GM19324 (cell line): ENCODE measurements at regions not wholly inside any gene's neighbourhood (a gene's known extent, or its start where the extent isn't known, plus 50 kb on each side); places are given as distances from the start of the nearest gene placed in this dataset.

Experiments used
- ATAC-seq: cut with Tn5 transposase; IDR thresholded peaks from one replicate; pipeline ENCODE4 v1.9.1; 2021; ENCODE audit warnings: mild to moderate bottlenecking, moderate library complexity; ENCODE audit not compliant: unreplicated experiment, low FRiP score

DNA sequence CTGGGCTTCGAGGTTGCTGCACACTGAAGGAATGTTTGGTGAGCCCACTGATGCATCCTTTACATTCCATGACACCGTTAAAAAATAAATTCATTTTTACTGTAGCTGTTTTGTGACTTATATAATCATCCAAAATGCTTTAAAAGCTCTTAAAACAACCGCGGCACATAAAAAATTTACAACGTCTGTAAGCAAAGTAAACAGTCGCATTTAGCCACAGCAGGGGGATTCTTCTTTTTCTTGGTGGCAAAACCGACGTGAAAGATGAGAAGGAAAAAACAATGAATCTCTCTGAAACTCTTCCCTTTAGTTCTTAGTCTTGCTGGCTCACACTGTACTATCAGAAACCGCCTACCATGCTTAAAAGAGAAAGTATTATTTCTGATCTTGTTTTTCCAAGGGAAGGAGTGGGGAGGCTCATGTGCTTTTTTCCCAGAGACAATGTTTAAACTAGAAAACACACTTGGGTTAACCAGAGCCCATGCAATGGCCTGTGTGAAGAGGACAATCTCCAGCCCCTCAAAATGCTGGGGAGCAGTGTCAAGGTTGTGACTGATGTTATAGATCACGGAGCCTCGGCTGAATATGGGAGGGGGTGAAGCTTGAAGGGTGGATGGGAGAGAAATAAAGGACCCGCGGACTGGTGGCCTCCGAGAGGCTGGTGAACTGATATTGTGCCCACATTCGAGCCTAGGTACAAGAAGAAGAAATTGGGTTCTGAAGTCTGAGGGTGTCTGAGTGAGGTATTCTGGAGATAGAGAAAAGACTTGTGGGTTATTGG is 91.1 kb downstream of the IRF8 start:
- no peak for ATAC-seq

DNA sequence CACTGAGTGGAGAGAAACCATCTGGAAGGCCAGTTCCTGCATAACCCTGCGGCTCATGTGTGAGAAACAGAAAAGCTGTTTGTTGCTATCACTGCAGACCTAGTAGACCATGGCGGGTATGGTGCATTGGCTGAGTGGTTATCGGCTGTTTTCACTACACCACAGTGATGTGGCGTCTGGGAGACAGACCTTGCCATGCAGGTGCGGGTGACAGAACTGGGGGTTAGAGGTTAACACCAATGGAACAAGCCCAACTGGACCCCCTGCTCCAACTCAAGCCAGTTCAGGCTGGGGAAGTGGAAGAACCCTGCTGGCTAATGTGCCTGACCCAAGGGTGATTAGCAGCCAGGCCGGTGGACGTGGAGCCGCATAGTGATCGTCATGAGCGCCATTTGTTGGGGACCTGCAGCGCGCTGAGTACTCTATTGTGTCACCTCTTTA is 91.9 kb downstream of the IRF8 start:
- no peak for ATAC-seq

DNA sequence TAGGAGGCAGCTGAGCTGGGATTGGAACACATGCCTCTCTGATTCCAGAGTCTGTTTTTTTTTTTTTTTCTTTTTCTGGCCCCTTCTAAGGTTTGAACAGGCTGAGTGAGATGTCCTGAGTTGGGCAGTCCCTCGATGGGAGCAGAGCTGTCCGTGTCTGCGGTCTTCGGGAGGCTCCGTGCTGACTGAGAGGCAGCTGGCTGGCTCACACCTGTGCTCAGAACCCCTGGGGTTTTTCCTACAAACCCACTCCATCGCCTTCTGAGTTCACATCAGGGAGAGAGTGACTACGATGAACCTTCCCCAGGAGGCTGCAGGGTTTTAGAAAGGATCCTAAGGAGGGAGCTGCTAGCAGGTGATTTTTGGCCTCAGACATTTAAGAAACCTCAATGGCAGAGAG is 92.5 kb downstream of the IRF8 start:
- ATAC-seq = no peak

DNA sequence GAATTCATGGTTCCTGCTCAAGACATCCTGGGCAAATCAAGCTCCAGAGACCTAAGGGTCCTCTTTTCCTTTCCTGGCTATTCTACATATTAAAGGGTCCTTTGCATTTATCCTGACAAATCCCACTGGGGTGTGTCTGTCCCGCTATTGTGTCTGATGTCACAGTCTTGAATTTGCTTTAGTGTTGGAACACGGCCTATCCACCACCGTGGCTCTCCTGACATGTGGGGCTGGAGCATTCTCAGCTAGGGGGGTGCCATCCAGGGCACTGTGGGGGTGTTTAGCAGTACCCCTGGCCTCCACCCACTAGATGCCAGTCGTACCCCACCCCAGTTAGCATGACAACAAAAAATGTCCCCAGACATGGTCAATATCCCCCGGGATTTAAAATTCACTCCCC is 92.9 kb downstream of the IRF8 start:
- no peak for ATAC-seq

DNA sequence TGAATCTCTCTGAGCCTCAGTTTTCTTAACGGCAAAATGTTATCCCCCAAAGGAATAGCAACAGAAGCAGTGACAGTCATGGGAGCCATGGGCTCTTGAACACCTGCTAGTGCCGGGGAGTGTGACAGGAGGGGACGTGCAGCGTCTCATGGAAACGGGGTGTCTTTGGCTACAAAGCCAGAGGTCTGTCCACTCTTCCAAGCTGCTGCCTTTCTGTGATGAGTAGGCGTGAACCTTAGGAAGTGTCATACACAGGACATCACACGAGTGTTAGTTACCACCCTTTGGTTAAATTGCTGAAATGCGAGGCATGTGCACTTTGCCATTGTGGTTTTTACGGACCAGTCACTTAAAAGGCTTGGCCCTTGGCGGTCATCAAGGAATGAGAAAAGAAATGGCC is 93.4 kb downstream of the IRF8 start:
- ATAC-seq = no peak

DNA sequence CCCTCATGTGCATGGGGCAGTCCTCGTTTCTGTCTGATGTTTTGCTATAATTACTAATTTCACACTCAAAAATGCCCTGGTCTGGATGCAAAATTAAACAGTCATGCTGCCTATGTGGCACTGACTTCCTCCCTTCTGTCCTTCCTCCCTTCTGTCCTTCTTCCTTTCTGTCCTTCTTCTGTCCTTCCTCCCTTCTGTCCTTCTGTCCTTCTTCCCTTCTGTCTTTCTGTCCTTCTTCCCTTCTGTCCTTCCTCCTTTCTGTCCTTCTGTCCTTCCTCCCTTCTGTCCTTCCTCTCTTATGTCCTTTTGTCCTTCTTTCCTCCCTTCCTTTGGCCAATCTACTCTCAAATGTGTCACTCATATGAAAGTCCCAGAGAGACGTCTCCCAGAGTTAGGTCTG is 93.8 kb downstream of the IRF8 start:
- no peak for ATAC-seq

DNA sequence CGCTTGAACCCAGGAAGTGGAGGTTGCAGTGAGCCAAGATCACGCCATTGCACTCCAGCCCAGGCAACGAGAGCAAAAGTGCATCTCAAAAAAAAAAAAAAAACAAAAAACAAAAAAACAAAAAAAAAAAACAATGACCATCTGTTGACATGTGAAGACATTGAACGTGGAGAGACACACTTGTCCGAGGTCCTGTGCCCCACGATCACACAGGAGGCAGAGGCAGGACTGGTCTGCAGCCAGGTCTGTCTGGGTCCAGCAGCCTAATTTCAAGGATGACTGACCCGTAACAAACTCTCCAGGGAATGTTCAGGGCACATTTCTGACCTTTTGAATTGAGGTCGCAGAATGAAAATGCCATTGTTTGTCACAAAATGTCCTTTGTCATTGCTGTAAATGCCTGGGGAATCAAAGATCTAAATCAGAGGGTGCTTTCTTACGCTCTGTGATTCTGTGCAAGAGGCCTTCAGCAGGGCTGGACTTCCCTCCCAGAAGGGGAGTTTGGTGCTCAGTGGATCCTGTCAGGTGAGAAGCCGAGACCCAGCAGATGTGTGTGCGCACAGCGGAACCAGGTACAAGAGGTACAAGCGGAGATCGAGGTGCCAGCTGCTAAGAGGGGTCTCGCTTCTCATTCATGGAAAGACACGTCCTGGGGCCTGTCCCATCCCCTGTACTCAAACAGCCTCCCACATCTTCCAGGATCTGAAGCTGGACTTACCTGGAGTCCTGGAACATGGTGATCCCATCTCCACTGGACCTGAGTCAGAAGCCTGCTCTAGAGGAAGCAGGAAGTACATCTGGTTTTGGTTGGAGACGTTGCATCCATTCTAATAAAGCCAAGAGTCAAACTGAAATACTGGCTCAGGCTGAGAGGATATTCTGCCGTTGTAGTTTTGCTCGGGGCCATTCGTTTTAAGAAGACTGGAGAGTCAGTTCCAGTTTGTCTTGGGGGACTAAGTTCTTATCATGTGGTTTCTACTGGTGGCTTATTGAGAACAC is 95.8 kb downstream of the IRF8 start:
- ATAC-seq = no peak

DNA sequence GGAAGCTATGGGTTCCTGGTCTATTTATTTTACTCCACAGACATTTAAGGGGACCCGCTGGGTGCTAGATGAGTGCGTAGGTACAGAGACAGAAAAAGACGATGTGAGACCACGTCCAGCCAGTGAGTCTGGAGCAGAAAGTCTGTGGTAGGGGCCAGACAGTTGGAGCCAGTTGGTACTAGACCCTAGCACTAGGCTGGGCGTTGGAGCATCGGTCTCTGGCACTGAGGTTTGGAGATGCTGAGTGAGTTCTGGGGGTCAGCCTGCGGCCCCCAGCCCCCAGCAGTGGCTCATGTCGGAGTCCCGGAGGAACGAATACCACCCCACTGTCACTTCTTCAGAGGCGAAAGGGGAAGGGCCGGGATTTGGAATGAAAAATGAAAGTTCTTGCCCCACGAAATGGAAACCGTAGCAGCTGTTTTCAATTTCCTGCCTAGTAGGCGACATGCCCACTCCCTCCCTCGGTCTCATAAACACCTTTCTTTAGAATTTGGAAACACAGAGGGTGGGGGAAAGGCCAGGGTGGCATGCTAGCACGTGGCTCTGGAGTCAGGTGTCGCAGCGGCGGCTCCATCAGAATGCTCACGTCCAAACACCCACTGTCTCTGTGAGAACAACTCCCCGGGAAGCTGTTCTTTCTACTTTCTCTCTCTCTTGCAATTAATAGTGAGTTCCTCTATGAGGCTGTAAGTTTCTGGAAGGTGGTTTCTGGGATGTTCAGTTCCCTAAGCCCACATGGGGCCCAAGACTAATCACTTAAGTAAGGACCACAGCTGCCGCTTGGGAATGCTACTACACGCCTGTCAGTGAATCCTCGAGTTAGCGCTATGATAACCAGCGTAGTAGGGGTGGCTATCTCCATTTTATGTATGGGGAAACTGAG is 96.8 kb downstream of the IRF8 start:
- ATAC-seq = no peak

DNA sequence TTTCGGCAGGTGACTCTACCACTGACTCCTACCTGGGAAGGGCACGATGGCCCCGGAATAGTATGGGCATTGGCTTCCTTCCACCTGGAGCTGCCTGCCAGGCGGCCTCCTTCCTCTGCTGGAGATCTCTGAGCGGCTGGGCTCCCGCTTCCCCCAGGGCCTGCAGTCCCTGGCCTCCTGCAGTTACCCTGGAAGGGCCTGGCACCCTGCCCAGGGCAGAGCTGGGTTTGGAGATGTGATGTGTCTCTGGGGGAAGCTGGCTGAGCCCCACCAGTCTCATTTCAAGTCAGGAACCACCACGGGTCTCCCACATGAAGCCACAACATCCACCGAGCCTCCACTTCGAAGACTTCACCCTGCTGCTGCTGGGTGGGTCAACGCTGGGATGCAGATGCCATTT is 97.9 kb downstream of the IRF8 start:
- no peak for ATAC-seq

DNA sequence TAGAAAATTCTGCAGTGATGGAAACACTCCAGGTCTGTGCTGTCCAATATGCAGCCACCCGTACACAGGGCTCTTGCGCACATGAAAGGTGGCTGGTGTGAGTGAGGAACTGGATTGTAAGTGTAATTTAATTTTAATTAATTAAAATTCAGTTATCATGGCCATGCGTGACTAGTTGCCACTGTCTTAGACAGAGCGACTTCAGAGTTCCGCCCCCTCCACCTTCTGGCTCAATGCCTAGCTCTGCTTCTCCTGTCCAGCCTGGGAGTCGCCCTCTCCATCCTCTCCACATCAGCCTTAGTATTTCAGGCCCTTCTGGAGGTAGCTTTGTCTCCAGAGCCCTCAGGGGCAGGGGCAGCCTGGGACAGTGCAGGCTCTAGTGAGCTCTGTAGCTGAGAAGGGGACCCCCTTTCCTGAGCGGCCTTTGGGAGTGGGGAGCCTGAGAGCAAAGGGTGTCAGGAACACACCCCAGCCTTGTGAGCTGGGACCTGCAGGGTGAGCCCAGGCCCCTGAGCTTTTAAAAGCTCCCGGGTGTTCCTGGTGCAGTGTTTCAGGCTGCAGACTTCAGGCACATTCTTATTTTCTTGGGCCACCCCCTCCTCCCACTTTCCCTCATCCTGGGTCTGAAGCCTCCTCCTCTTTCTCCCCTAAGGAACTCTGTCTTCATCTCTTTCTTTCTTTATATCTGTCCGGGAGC is 99.4 kb downstream of the IRF8 start:
- ATAC-seq = no peak

DNA sequence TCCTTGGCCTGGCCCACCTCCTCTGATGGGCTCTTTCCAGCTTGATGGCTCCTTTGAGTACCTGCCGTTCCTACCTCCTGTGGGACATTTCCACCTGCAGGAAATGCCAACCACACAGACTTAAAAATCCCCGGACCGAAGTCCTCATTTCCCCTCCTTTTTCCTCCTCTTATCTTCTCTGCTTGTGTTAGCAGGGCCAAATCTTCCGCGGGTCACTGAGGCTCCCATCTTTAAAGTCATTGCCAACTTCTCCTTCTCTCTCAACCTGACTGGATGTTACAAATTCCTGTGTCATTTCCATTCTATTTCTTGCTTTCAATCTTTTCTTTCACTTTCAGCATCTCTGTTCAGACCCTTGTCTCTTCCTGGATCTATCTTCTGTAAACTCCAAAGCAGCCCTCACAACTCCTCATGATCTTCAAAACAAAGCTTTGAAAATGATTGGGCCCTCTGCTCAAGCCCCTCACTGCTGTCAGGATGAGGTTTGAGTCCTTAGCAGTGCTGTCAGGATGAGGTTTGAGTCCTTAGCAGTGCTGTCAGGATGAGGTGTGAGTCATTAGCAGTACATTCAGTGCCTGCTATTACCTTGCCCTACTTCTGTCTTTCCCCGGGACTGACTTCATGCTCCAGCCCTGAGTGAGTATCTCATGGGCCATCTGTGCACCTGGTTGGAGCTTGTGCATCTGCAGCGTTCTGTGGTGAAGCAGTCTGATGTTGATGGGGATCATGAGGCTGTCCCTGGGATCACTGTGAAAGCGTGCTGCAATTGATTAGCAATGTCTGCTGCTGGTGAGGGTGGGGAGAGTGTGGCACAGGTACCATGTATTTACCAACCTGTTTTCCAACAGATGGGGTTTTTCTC is 100.1 kb downstream of the IRF8 start:
- ATAC-seq = no peak

DNA sequence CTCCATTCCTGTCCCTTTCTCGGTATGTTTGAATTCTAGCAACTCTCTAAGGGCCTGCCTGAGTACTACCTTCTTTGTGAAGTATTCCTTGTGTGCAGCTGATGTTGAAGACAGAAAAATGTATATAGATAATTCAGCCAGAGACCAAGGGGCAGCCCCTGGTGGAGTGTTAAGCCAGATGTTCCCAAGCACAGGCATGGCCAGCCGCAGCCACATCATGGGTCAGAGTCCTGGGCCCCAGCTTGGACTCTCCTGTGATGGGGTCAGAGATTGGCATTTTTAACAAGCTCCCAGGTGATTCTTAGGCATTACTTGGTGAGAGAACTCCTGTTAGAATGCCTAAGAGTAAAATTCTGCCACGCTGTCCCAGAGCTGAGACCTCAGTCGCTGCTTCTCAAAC is 100.8 kb downstream of the IRF8 start:
- no peak for ATAC-seq

DNA sequence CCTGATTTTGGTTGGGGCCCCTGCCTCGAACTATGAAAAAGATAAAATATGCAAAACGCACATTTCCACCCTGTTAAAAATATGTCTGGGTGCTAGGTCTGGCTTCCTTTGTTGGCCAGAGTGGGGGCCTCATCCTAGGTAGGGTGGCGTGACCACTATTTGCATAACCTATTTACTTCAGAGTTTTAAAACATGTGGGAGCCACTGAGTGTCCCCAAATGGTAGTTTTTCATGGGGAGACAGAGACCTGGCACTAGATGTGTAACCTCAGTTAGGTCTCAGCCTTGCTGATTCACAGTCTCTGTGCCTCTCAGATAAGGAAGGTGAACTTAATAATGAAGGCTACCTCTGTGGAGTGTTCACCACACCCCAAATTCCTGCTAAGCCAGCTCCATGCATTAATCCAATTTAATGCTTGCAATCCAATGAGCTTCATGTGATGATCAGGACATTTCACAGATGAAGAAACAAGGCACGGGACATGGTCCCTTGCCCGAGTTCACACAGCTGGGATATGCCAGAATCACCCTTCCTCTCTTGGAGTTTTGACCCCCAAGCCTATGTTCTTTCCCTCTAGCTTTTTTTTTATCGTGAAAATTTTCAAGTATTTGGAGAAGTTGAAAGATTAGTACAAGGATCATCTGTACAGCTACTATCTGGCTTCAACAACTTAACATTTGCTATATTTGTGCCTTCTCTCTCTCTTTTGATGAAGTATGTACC is 103.4 kb downstream of the IRF8 start:
- peak; percentile 87 for ATAC-seq

DNA sequence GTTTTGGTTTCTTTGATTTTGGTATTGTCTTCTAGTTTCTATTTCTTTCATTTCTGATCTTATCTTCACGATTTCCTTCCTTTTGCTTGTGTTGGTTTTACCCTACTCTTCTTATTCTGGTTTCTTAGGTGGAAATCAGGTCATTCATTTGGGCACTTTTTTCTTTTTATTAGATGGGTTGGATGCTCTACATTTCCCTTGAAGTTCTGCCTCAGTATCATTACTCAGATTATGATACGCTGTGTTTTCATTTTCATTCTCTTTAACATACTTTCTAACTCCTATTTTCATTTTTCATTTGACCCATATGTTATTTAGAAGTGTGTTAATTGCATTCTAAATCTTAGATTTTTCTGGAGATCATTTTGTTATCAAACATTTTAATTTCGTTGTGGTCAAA is 108.6 kb downstream of the IRF8 start:
- ATAC-seq = no peak

DNA sequence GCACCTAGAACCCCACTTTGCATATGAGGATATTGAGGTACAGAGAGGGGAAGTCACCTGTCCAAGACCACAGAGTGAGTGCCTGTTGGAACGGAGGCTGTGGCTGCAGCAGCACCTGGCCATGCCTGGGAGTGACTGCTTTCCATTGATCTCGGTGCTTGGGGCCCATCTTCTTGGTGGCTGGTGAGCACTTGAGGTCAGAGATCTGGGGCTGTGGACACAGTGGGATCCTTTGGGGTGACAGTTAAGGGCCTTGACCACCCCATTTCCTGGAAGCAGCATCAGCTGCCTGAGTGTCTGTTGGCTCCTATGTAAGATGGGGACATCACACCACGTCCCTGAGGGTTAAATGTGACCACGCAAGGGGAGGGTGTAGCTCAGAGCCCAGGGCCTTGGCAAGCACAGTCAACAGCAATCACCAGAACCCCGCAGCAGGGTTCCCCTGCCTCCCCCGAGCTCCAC is 111.7 kb downstream of the IRF8 start:
- no peak for ATAC-seq

DNA sequence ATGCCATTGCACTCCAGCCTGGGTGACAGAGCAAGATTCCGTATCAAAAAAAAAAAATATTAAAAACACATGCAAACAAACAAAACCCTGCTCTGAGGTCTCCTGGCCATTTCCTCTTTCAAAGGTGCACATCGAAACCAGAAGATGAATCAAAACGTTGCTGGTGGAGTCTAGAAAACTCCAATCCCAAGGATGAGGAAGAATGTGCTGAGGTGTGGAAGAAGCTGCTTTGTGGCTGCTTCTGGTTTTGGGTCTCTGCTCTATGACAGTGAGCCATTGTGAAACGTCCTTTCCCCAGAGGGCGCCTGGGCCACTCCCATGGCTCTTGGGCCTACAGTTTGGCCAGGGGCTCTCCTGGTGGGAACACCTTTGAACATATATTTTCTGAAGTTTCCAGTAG is 112.6 kb downstream of the IRF8 start:
- ATAC-seq = no peak

DNA sequence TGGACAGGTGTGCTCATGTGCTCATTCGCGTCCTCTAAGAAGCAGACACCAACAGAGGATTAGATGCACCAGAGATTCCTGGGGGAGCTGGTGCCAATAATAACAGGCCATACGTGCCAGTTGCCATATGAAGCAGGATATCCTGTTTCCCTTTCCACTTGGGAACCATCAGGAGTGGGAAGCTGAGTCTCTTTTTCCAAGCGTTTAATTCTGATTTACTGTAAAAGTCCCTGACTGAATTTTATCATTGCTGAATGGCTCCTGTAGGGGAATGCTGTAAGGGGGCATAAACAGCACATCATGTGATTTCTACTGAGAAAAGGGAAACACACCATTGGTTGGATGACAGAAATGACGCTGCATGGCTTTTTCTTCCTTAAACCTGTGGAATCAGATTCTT is 113.3 kb downstream of the IRF8 start:
- no peak for ATAC-seq

DNA sequence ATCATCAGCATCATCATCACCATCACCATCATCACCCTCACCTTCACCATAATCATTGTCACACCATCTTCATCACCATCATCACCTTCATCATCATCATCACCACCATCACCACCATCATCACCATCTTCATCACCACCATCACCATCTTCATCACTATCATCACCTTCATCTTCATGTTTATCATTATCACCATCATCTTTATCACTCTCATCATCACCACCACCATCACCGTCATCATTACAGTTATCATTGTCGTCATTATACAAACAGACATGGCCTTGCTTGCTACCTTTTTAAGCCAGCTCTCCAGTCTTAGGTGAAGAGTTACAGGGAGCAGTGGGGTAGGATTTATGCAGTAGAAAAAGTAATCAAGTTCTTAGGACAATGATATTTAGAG is 114.9 kb downstream of the IRF8 start:
- ATAC-seq = no peak
